Right lobe of liver (tissue), 6 donors: ENCODE measurements at regions not wholly inside any gene's neighbourhood (a gene's known extent, or its start where the extent isn't known, plus 50 kb on each side); places are given as distances from the start of the nearest gene placed in this dataset.

Experiments used
- ATAC-seq, 4 donors: fragments of 200-7000 bp; cut with Tn5 transposase; one replicate each; pipeline ENCODE4 v1.9.1; 2020; ENCODE audit warnings: mild to moderate bottlenecking in 4 of 4, moderate library complexity in 4 of 4
- DNase-seq, 3 donors: peaks; one replicate each; pipeline ENCODE4 v3.0.0-alpha.2; 2020
- H3K27ac ChIP-seq, 3 donors: fragments of 200-600 bp; one replicate each; pipeline ENCODE4 v1.8.0; 2022
- H3K27me3 ChIP-seq, 2 donors: fragments of 200-600 bp; one replicate each; pipeline ENCODE4 v1.8.0; 2022
- H3K36me3 ChIP-seq, 4 donors: fragments of 200-600 bp; sonication (generic) in 1 of 4; one replicate each; pipeline versions ENCODE4 v1.5.1 to v1.8.0; 2017 to 2022; ENCODE audit warnings: control low read depth in 1 of 4
- H3K4me1 ChIP-seq, 4 donors: fragments of 200-600 bp; sonication (generic) in 1 of 4; one replicate each; pipeline versions ENCODE4 v1.5.1 to v1.8.0; 2017 to 2022; ENCODE audit warnings: control low read depth in 1 of 4
- H3K4me3 ChIP-seq, 3 donors: fragments of 200-600 bp; one replicate each; pipeline ENCODE4 v1.8.0; 2022
- H3K9me3 ChIP-seq, 4 donors: fragments of 200-600 bp; sonication (generic) in 1 of 4; one replicate each; pipeline versions ENCODE4 v1.5.1 to v1.8.0; 2017 to 2022; ENCODE audit warnings: control low read depth in 1 of 4
- CTCF ChIP-seq, 4 donors: fragments of 200-600 bp in 3 of 4; fragments of 450-650 bp in 1 of 4; IDR thresholded peaks; one replicate each; pipeline versions ENCODE4 v1.5.1 to v1.8.0; 2016 to 2022; ENCODE audit warnings: antibody characterized with exemption in 4 of 4, mild to moderate bottlenecking in 2 of 4
- POLR2A ChIP-seq: fragments of 450-650 bp; IDR thresholded peaks from one replicate; pipeline ENCODE4 v1.6.1; 2017; ENCODE audit warnings: antibody characterized with exemption, mild to moderate bottlenecking
- WGBS: methylation state at CpG from one replicate; pipeline ENCODE4 v1.1.6; 2018; ENCODE audit warnings: low coverage, low lambda C conversion rate; ENCODE audit not compliant: insufficient coverage; ENCODE audit errors: missing lambda C conversion rate; 5-methylcytosine and 5-hydroxymethylcytosine counted together
- intact Hi-C, 2 donors: fragments of 100-400 bp; cut with DNase I; formaldehyde crosslinking; loops; one replicate each; pipeline versions ENCODE4 v1.11.2 to v1.14.1; 2022
- donor health status: DM: no; HTN: yes; CAD: no.
- donor health status: DM: no; HTN: no; CAD: no.
- donor health status: DM: no; HTN: no; CAD: no.
- donor health status: DM: no; HTN: yes; CAD: no.
- donor health status: DM: no; HTN: yes; CAD: no.

GRCh38 chr3:96266395-96267190 lies 547.8 kb upstream of the EPHA6 start:
- Histone ChIP-seq H3K27me3 (no peaks in the 10 kb centered on the region), H3K27ac (no peak overlapping the region), H3K4me1 (no peaks in the 10 kb centered on the region), H3K4me3 (no peak overlapping the region), H3K36me3 (no peaks in the 10 kb centered on the region), H3K9me3 (no peaks in the 10 kb centered on the region)
- WGBS: 28% methylated on average over 3 of the region's 3 CpGs
- intact Hi-C loops: no loop called here
- TF ChIP-seq POLR2A: no peak
- TF ChIP-seq CTCF (IDR thresholded peaks at IDR 0.05): no peak
- ATAC-seq (peak in 3 of 4 donors; percentile 40 to 94 (median 49)), DNase-seq (no peak)

GRCh38 chr3:96267577-96267976 lies 546.8 kb upstream of the EPHA6 start:
- intact Hi-C loops: no loop called here
- no peak for ATAC-seq
- Histone ChIP-seq H3K36me3 (no peaks in the 10 kb centered on the region), H3K9me3 (no peaks in the 10 kb centered on the region), H3K27me3 (no peaks in the 10 kb centered on the region), H3K4me3 (no peak overlapping the region), H3K27ac (no peak overlapping the region), H3K4me1 (no peaks in the 10 kb centered on the region)
- DNase-seq: no peak
- 54% methylated on average over 3 of the region's 3 CpGs for WGBS
- TF ChIP-seq CTCF (IDR thresholded peaks at IDR 0.05): no peak
- TF ChIP-seq POLR2A: no peak

GRCh38 chr3:96294143-96294542 lies 520.3 kb upstream of the EPHA6 start:
- Histone ChIP-seq H3K27me3 (no peaks in the 10 kb centered on the region), H3K9me3 (no peaks in the 10 kb centered on the region), H3K27ac (no peak overlapping the region), H3K4me3 (no peak overlapping the region), H3K36me3 (no peaks in the 10 kb centered on the region), H3K4me1 (no peaks in the 10 kb centered on the region)
- WGBS: 52% methylated on average over 4 of the region's 4 CpGs
- intact Hi-C loops: no loop called here
- DNase-seq (no peak), ATAC-seq (no peak)
- no peak for TF ChIP-seq POLR2A
- TF ChIP-seq CTCF (IDR thresholded peaks at IDR 0.05): no peak

GRCh38 chr3:96300743-96301142 lies 513.7 kb upstream of the EPHA6 start:
- ATAC-seq (no peak), DNase-seq (peak in 1 of 3 donors; percentile 86)
- Histone ChIP-seq H3K36me3 (no peaks in the 10 kb centered on the region), H3K9me3 (no peaks in the 10 kb centered on the region), H3K27ac (no peak overlapping the region), H3K4me3 (no peak overlapping the region), H3K4me1 (no peaks in the 10 kb centered on the region), H3K27me3 (no peaks in the 10 kb centered on the region)
- intact Hi-C loops: no loop called here
- WGBS: 29% methylated on average over 1 of the region's 4 CpGs
- TF ChIP-seq POLR2A (no peak), CTCF (IDR thresholded peaks at IDR 0.05) (no peak)
